ENCODE measurements at regions not wholly inside any gene's neighbourhood (a gene's known extent, or its start where the extent isn't known, plus 50 kb on each side); places are given as distances from the start of the nearest gene placed in this dataset.

GRCh38 chr5:123809594-123810221, 297.7 kb downstream of the CSNK1G3 start:
- no peak for TF ChIP-seq CTCF (IDR thresholded peaks at IDR 0.05)
- TF ChIP-seq ZFX (IDR thresholded peaks at IDR 0.05; ENCODE audit: borderline replicate concordance) = no peak
- H3K27ac ChIP-seq = no peak overlapping the region

- no peak for TF ChIP-seq ZFX (IDR thresholded peaks at IDR 0.05; ENCODE audit: borderline replicate concordance)
Measured at GRCh38 chr5:123808461-123809380, 296.7 kb downstream of the CSNK1G3 start.

GRCh38 chr5:123807177-123807945, 295.4 kb downstream of the CSNK1G3 start:
- TF ChIP-seq ZFX (IDR thresholded peaks at IDR 0.05; ENCODE audit: borderline replicate concordance) (no peak), CTCF (IDR thresholded peaks at IDR 0.05) (no peak)
- H3K27ac ChIP-seq = no peak overlapping the region

More at GRCh38 chr5:123808461-123809380, 296.7 kb downstream of the CSNK1G3 start:
- H3K27ac ChIP-seq = no peak overlapping the region

- TF ChIP-seq ZFX (IDR thresholded peaks at IDR 0.05; ENCODE audit: borderline replicate concordance) (no peak), CTCF (IDR thresholded peaks at IDR 0.05) (no peak)
- H3K27ac ChIP-seq = no peak overlapping the region
Measured at GRCh38 chr5:123806644-123807043, 294.7 kb downstream of the CSNK1G3 start.

- no peak overlapping the region for H3K27ac ChIP-seq
- TF ChIP-seq CTCF (IDR thresholded peaks at IDR 0.05) = no peak
- no peak for TF ChIP-seq ZFX (IDR thresholded peaks at IDR 0.05; ENCODE audit: borderline replicate concordance)
Measured at GRCh38 chr5:123805300-123805699, 293.3 kb downstream of the CSNK1G3 start.

GRCh38 chr5:123803359-123803758, 291.4 kb downstream of the CSNK1G3 start:
- TF ChIP-seq ZFX (IDR thresholded peaks at IDR 0.05; ENCODE audit: borderline replicate concordance) (no peak), CTCF (IDR thresholded peaks at IDR 0.05) (no peak)

GRCh38 chr5:123802298-123802951, 290.4 kb downstream of the CSNK1G3 start:
- no peak overlapping the region for H3K27ac ChIP-seq
- TF ChIP-seq CTCF (IDR thresholded peaks at IDR 0.05) (no peak), ZFX (IDR thresholded peaks at IDR 0.05; ENCODE audit: borderline replicate concordance) (no peak)

More at GRCh38 chr5:123803359-123803758, 291.4 kb downstream of the CSNK1G3 start:
- no peak overlapping the region for H3K27ac ChIP-seq

Data from 22Rv1 (cell line).